Smooth muscle cell (in vitro differentiated cells): ENCODE measurements at regions not wholly inside any gene's neighbourhood (a gene's known extent, or its start where the extent isn't known, plus 50 kb on each side); places are given as distances from the start of the nearest gene placed in this dataset.

Experiments
- DNase-seq: peaks from one replicate; lab custom pipeline; 2025; ENCODE audit not compliant: unreplicated experiment; lab: John Stamatoyannopoulos, UW
- H2AFZ ChIP-seq: fragments of 200-600 bp; sonication (generic); 2 replicates; pipeline ENCODE4 v1.6.0; 2016; ENCODE audit warnings: antibody characterized with exemption, low read depth, mild to moderate bottlenecking
- H3F3A ChIP-seq: fragments of 200-600 bp; sonication (generic); 2 replicates; pipeline ENCODE4 v1.6.0; 2017; ENCODE audit warnings: antibody characterized with exemption, low read depth
- H3K27ac ChIP-seq: fragments of 200-600 bp; sonication (generic); 2 replicates; pipeline ENCODE4 v1.5.1; 2016; ENCODE audit warnings: low read depth, mild to moderate bottlenecking
- H3K27me3 ChIP-seq: fragments of 200-600 bp; sonication (generic); 2 replicates; pipeline ENCODE4 v1.6.1; 2016; ENCODE audit warnings: low read depth, mild to moderate bottlenecking
- H3K36me3 ChIP-seq: fragments of 200-600 bp; sonication (generic); 2 replicates; pipeline ENCODE4 v1.5.1; 2016; ENCODE audit warnings: low read depth
- H3K4me1 ChIP-seq: fragments of 200-600 bp; sonication (generic); 2 replicates; pipeline ENCODE4 v1.5.1; 2016; ENCODE audit warnings: low read depth
- H3K4me2 ChIP-seq: fragments of 200-600 bp; sonication (generic); 2 replicates; pipeline ENCODE4 v1.6.0; 2016; ENCODE audit warnings: mild to moderate bottlenecking
- H3K4me3 ChIP-seq: fragments of 200-600 bp; sonication (generic); 2 replicates; pipeline ENCODE4 v1.5.1; 2016; ENCODE audit warnings: mild to moderate bottlenecking
- H3K79me2 ChIP-seq: fragments of 200-600 bp; sonication (generic); 2 replicates; pipeline ENCODE4 v1.6.0; 2016; ENCODE audit warnings: low read depth, mild to moderate bottlenecking
- H3K9ac ChIP-seq: fragments of 200-600 bp; sonication (generic); 2 replicates; pipeline ENCODE4 v1.6.0; 2016; ENCODE audit warnings: low read depth
- H3K9me3 ChIP-seq: fragments of 200-600 bp; sonication (generic); replicated peaks from 2 replicates; pipeline ENCODE4 v1.5.1; 2016; ENCODE audit warnings: low read depth
- H4K20me1 ChIP-seq: fragments of 200-600 bp; sonication (generic); 2 replicates; pipeline ENCODE4 v1.6.0; 2016; ENCODE audit warnings: low read depth
- CTCF ChIP-seq: fragments of 200-600 bp; sonication (generic); IDR thresholded peaks from 2 replicates; pipeline ENCODE4 v1.5.1; 2017; ENCODE audit warnings: borderline replicate concordance, mild to moderate bottlenecking, antibody characterized with exemption; ENCODE audit not compliant: insufficient read depth, poor library complexity, severe bottlenecking
- WGBS: methylation state at CpG from one replicate; pipeline ENCODE4 v1.1.7; 2016; ENCODE audit warnings: low lambda C conversion rate; 5-methylcytosine and 5-hydroxymethylcytosine counted together

- H3K4me1 ChIP-seq: peaks cover 5% of the 10 kb centered on the region
- H2AFZ ChIP-seq: no peak overlapping the region
- no peaks in the 10 kb centered on the region for H3K9me3 ChIP-seq
- no peaks in the 10 kb centered on the region for H4K20me1 ChIP-seq
- WGBS: 39% methylated on average over 2 of the region's 2 CpGs
- no peak overlapping the region for H3K4me3 ChIP-seq
- no peak for TF ChIP-seq CTCF
- no peaks in the 10 kb centered on the region for H3K27me3 ChIP-seq
- DNase-seq: no peak
- H3K9ac ChIP-seq: no peak overlapping the region
- H3F3A ChIP-seq: no peaks in the 10 kb centered on the region
- no peak overlapping the region for H3K4me2 ChIP-seq
- no peaks in the 10 kb centered on the region for H3K79me2 ChIP-seq
- H3K27ac ChIP-seq: no peak overlapping the region
- H3K36me3 ChIP-seq: no peaks in the 10 kb centered on the region
These were observed 306.8 kb downstream of the TUSC7 start for GRCh38 chr3:117016378-117016777.

- no peak overlapping the region for H3K4me3 ChIP-seq
- no peaks in the 10 kb centered on the region for H3K27me3 ChIP-seq
- H4K20me1 ChIP-seq: no peaks in the 10 kb centered on the region
- no peaks in the 10 kb centered on the region for H3K36me3 ChIP-seq
- H2AFZ ChIP-seq: no peak overlapping the region
- DNase-seq: peak; percentile 7
- H3K27ac ChIP-seq: no peak overlapping the region
- no peaks in the 10 kb centered on the region for H3K79me2 ChIP-seq
- H3K9me3 ChIP-seq: no peaks in the 10 kb centered on the region
- TF ChIP-seq CTCF: no peak
- WGBS: 56% methylated on average over 6 of the region's 7 CpGs
- peaks cover 5% of the 10 kb centered on the region for H3K4me1 ChIP-seq
- H3F3A ChIP-seq: no peaks in the 10 kb centered on the region
- no peak overlapping the region for H3K4me2 ChIP-seq
- H3K9ac ChIP-seq: no peak overlapping the region
These were observed 307.7 kb downstream of the TUSC7 start for GRCh38 chr3:117017135-117017894.

- Histone ChIP-seq H3K9ac (no peak overlapping the region), H3K36me3 (no peaks in the 10 kb centered on the region), H3K27ac (no peak overlapping the region), H3K79me2 (no peaks in the 10 kb centered on the region), H3F3A (no peaks in the 10 kb centered on the region), H3K4me1 (peaks cover 5% of the 10 kb centered on the region), H4K20me1 (no peaks in the 10 kb centered on the region), H3K27me3 (no peaks in the 10 kb centered on the region), H3K9me3 (no peaks in the 10 kb centered on the region), H3K4me3 (no peak overlapping the region), H3K4me2 (peak overlapping the region; percentile 76), H2AFZ (peak overlapping the region; percentile 17)
- 62% methylated on average over 5 of the region's 5 CpGs for WGBS
- no peak for TF ChIP-seq CTCF
- no peak for DNase-seq
These were observed 309.1 kb downstream of the TUSC7 start for GRCh38 chr3:117018655-117019054.
